ENCODE measurements at regions not wholly inside any gene's neighbourhood (a gene's known extent, or its start where the extent isn't known, plus 50 kb on each side); places are given as distances from the start of the nearest gene placed in this dataset.

DNA sequence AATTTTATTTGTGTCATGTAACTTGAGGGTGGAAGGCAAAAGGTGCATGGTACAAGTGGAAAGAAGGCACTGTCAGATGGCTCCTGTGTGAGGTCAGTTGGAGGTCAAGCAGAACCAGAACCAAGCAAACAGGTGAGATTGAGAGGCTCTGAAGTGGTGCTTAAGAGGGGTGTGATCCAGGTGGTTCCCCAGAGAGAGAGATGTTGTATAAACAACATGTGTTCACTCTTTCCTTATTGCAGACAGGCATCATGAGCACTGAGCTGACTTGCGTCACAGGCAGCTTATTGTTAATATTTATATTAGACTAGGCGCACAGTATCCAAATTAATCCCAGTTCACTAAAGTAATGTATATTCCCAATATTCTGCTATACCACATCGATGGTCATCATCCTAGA lies 56.8 kb downstream of the CXCL13 start:
- peak; percentile 88 for DNase-seq

Measured in NCI-H187 treated with DMSO at 0.1 percent for 48 hours (cell line).